SJSA1 (cell line): ENCODE measurements at regions not wholly inside any gene's neighbourhood (a gene's known extent, or its start where the extent isn't known, plus 50 kb on each side); places are given as distances from the start of the nearest gene placed in this dataset.

Source experiments
- DNase-seq, 2 experiments: peaks; one replicate each; pipeline ENCODE4 v3.0.0-alpha.2; 2015 to 2020; ENCODE audit warnings: low spot score in 2 of 2, low read depth in 1 of 2
- H3K27ac ChIP-seq: fragments of 250-450 bp; sonication (Bioruptor Pico); 2 replicates; pipeline ENCODE4 v1.5.1; 2020; ENCODE audit warnings: mild to moderate bottlenecking, moderate library complexity
- H3K27me3 ChIP-seq: fragments of 250-450 bp; sonication (Bioruptor Pico); replicated peaks from 2 replicates; pipeline ENCODE4 v1.5.1; 2020; ENCODE audit warnings: mild to moderate bottlenecking, moderate library complexity
- H3K36me3 ChIP-seq: fragments of 250-450 bp; sonication (Bioruptor Pico); 2 replicates; pipeline ENCODE4 v1.5.1; 2020; ENCODE audit warnings: mild to moderate bottlenecking
- H3K4me1 ChIP-seq: fragments of 250-450 bp; sonication (Bioruptor Pico); replicated peaks from 2 replicates; pipeline ENCODE4 v1.6.1; 2021; ENCODE audit warnings: mild to moderate bottlenecking
- H3K4me3 ChIP-seq: fragments of 250-450 bp; sonication (Bioruptor Pico); 2 replicates; pipeline ENCODE4 v1.5.1; 2020; ENCODE audit warnings: mild to moderate bottlenecking
- H3K9me3 ChIP-seq: fragments of 250-450 bp; sonication (Bioruptor Pico); replicated peaks from 2 replicates; pipeline ENCODE4 v1.5.1; 2020; ENCODE audit warnings: mild to moderate bottlenecking

DNA sequence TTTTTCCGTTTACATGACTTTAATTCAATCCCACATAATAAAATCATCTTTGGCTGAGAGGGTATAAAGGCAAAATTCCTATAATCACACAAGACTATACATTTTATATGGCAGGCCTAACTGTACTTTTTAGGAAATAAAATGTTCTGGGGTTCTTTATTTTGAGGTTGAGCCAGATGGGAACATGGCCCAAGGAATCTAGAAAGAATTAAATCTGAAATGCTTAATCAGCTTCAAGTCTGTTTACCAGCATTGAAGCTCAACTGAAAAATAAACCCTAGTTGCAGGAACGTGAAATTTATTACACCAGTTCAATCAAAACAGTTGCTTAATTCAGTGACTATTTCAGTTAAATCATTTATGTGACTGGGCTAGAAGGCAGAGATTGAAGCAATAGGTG lies 191.0 kb upstream of the BTG1 start:
- DNase-seq = no peak
- Histone ChIP-seq H3K4me1 (no peaks in the 10 kb centered on the region), H3K9me3 (no peaks in the 10 kb centered on the region), H3K4me3 (no peak overlapping the region), H3K36me3 (no peaks in the 10 kb centered on the region), H3K27ac (no peak overlapping the region), H3K27me3 (no peaks in the 10 kb centered on the region; the same call in 1 of the 2 replicates)

DNA sequence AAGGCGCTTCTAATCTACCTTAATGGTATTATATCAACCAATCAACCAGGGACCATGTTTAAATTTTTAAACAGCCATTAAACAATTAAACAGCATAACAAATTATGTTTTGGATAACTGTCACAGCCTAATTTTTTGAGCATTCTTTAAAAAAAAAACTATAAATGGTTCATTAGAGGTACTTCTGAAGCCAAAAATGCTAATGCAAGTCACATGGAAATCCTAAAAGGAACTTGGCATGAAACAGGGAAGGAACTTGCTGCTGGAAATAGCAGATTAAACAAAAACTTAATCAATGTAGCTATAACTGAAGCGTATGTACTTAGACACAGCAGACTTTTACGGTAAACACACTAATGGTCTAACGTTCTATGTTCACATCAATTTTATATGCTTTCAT lies 190.2 kb upstream of the BTG1 start:
- Histone ChIP-seq H3K36me3 (no peaks in the 10 kb centered on the region), H3K4me1 (no peaks in the 10 kb centered on the region), H3K27me3 (no peaks in the 10 kb centered on the region; the same call in 1 of the 2 replicates), H3K9me3 (no peaks in the 10 kb centered on the region), H3K4me3 (no peak overlapping the region), H3K27ac (no peak overlapping the region)
- no peak for DNase-seq

DNA sequence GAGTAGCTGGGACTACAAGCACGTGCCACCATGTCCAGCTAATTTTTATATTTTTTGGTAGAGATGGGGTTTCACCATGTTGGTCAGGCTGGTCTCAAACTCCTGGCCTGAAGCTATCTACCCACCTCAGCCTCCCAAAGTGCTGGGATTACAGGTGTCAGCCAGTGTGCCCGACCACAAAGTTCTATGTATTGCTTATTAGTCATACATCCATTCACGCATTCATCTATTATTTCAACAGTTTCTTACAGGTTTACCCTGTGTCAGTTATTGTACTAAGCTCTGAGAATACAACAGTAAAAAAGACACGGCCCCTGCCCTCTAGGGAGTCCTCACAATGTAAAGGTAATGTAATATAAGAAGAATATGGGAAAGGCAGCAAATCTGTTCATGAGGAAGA lies 188.9 kb upstream of the BTG1 start:
- Histone ChIP-seq H3K36me3 (no peaks in the 10 kb centered on the region), H3K4me3 (no peak overlapping the region), H3K27ac (no peak overlapping the region), H3K27me3 (no peaks in the 10 kb centered on the region; the same call in 1 of the 2 replicates), H3K4me1 (no peaks in the 10 kb centered on the region), H3K9me3 (no peaks in the 10 kb centered on the region)
- DNase-seq = no peak

DNA sequence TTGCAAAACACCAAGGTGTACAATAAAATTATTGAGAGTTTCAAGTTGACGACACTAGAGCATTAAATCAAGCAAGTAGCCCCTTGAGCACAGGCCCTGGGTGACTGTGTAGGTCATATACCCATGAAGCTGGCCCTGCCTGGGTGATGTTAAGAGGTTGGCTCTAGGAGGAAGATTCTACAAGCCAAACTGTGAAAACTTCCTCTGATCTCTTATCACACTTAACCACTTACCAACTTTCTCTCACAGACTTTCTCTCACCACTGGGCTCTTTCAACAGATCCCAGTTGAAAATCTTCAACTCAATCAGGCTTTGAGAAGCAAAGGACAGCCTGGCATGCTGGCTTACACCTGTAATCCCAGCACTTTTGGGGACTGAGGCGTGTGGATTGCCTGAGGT lies 186.9 kb upstream of the BTG1 start:
- Histone ChIP-seq H3K9me3 (no peaks in the 10 kb centered on the region), H3K36me3 (no peaks in the 10 kb centered on the region), H3K27me3 (no peaks in the 10 kb centered on the region; the same call in 1 of the 2 replicates), H3K4me1 (no peaks in the 10 kb centered on the region), H3K27ac (no peak overlapping the region), H3K4me3 (no peak overlapping the region)
- no peak for DNase-seq

DNA sequence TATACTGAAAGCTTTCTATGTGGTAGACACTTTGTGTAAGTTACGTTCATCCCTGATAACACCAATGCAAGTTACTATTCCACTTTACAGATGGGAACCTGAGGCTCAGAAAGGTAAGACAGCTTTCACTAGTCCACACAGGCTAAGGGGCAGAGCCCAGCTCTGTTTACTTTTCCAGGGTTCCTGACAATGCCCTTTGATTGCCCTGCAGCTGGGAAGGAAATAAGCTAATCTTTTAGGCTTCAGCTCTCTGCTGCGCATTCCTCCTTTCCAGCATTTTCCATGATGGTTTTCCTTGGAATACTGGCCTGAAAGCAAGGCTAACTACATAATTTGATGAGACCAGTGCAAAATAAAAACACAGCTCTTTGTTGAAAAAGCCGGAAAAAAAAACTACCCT lies 185.7 kb upstream of the BTG1 start:
- Histone ChIP-seq H3K4me1 (no peaks in the 10 kb centered on the region), H3K27ac (no peak overlapping the region), H3K9me3 (no peaks in the 10 kb centered on the region), H3K36me3 (no peaks in the 10 kb centered on the region), H3K4me3 (no peak overlapping the region), H3K27me3 (no peaks in the 10 kb centered on the region; the same call in 1 of the 2 replicates)
- no peak for DNase-seq

DNA sequence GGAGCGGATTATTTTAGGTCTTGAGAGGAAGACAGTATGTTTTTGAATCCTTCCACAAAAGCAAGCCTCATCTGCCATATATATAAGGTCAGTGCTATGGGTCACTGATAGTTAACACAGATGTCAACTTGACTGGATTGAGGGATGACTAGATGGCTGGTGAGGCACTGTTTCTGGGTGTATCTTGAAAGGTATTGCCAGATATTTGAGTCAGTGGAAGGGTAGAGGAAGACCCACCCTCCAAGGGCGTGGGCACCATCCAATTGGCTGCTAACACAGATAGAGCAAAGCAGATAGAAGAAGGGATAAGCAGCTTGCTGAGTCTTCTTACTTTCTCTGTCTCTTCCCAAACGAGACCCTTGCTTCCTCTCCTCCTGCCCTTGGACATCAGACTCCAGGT lies 185.0 kb upstream of the BTG1 start:
- Histone ChIP-seq H3K9me3 (no peaks in the 10 kb centered on the region), H3K4me1 (no peaks in the 10 kb centered on the region), H3K4me3 (no peak overlapping the region), H3K27ac (no peak overlapping the region), H3K36me3 (no peaks in the 10 kb centered on the region), H3K27me3 (no peaks in the 10 kb centered on the region)
- DNase-seq = no peak

DNA sequence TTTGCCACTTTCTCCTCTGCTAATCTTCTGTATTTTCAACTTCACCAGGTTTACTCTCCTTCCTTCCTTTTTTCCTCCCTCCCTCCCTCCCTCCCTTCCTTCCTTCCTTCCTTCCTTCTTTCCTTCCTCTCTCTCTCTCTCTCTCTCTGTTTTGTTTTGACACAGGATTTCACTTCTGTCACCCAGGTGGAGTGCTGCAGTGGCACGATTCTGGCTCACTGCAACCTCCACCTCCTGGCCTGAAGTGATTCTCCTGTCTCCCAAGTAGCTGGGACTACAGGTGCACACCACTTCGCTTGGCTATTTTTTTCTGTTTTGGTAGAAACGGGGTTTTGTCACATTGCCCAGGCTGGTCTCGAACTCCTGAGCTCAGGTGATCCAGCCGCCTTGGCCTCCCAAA lies 181.2 kb upstream of the BTG1 start:
- Histone ChIP-seq H3K9me3 (no peaks in the 10 kb centered on the region), H3K4me1 (no peaks in the 10 kb centered on the region), H3K36me3 (no peaks in the 10 kb centered on the region), H3K4me3 (no peak overlapping the region), H3K27ac (no peak overlapping the region), H3K27me3 (no peaks in the 10 kb centered on the region)
- no peak for DNase-seq

DNA sequence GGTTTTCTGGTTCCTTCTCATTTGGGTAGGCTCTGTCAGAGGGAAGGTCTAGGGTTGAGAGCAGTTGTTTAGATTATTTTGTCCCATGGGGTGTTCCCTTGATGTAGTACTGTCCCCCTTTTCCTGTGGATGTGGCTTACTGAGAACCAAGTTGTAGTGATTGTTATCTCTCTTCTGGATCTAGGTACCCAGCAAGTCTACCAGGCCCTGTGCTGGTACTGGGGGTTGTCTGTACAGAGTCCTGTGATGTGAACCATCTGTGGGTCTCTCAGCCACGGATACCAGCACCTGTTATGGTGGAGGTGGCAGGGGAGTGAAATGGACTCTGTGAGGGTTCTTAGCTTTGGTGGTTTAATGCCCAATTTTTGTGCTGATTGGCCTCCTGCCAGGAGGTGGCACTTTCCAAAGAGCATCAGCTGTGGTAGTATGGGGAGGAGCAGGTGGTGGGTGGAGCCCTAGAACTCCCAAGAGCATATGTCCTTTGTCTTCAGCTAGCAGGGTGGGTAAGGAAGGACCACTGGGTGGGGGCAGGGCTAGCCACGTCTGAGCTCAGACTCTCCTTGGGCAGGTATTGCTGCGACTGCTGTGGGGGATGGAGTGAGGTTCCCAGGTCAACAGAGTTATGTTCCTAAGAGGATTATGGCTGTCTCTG lies 179.3 kb upstream of the BTG1 start:
- Histone ChIP-seq H3K27ac (no peak overlapping the region), H3K27me3 (no peaks in the 10 kb centered on the region), H3K4me1 (no peaks in the 10 kb centered on the region), H3K36me3 (no peaks in the 10 kb centered on the region), H3K9me3 (no peaks in the 10 kb centered on the region), H3K4me3 (no peak overlapping the region)
- DNase-seq = no peak

DNA sequence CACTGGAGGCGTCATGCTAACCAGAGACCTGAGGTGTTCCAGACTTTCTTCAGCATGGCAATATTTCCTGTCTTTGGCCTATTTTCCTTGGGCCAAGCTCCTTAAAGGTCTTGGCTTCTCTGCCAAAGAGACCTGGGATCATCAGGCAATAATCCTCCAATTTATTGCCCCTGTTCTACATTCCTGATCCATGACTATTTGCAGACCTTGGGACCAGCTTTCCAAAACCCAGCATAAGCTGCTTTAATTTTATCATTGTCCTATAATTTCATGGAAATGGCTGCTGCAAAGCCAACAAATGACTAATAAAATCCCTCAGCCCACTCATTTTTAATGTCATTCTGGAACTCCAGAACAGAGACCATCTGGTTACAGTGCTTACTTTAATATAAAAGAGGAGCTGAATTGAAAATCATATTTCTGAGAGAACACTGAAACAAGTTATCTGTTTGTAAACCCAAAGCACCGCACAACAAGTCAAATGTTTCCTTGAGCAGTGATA lies 166.9 kb upstream of the BTG1 start:
- H3K9me3 ChIP-seq = no peaks in the 10 kb centered on the region
- H3K36me3 ChIP-seq = no peaks in the 10 kb centered on the region

DNA sequence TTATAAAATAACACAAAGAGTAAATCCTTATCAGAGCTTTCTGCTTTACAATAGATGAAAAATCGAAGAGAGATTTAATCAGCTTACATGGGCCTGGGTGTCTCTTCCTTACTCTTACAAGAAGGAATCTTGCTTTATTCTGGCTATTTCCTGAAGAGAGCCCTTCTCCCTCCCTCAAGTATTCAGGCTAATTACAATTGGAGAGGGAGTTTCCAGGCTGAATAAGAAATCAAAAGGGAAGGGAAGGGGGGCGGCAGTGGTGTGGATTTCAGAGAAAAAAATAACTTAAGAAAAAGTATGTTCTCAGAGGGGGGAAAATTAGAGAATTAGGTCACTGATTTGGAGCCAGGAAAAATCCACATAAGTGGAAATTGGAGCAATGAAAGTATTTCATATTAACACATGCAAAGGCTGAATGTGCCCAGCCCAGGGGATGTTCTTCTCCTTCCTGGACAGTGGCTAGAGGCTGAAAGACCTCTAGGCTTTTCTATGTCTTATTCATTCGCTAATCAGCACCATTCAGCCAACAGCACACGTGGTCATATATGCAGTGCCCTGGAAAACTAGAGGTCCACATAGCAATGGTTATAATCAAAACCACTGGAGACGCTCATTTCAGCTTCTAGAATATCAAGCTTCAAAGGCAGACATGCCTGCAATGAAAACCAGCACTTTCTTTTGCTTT lies 158.9 kb upstream of the BTG1 start:
- Histone ChIP-seq H3K9me3 (no peaks in the 10 kb centered on the region), H3K4me3 (no peak overlapping the region), H3K36me3 (no peaks in the 10 kb centered on the region), H3K4me1 (no peaks in the 10 kb centered on the region), H3K27ac (no peak overlapping the region), H3K27me3 (no peaks in the 10 kb centered on the region)
- DNase-seq = no peak

More for the DNA sequence above, 166.9 kb upstream of the BTG1 start:
- DNase-seq = no peak
- no peaks in the 10 kb centered on the region for H3K4me1 ChIP-seq
- no peak overlapping the region for H3K27ac ChIP-seq
- no peak overlapping the region for H3K4me3 ChIP-seq
- no peaks in the 10 kb centered on the region for H3K27me3 ChIP-seq

DNA sequence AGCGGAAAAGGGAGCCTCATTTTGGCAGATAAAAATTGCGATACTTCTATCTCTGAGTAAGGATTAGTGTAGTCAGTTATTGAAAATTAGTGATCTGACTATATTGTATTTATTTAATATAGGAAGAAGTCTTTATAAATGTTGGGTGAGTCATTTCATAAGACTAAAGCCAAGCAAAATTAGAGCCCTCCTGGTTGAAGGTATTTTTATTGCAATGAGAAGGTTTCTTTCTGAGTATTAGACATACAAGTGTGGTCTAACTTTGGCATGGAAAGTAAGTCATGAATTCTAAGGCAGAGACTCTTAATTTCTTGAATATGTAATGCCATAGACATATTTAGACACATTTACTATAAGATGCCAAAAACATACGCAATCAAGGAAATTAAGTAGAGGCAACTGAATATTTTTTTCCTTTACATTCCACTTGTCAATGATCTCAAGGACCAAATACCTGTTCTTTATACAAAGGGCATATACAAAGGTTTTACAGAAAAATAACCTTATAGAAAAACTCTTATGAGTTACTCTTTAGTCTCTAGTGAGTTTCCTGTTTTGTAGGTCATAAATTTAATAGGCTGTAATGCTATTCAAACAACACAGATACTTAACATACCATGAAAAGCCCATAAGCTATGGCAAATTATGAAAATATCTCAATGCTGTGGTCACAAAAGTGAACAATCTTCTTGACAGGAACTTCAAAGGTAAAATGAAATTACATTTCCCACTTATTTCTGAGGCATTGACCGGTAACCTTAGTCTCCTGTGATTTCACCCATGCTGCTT lies 156.6 kb upstream of the BTG1 start:
- DNase-seq = no peak
- Histone ChIP-seq H3K9me3 (no peaks in the 10 kb centered on the region), H3K4me1 (peaks cover 13% of the 10 kb centered on the region), H3K4me3 (no peak overlapping the region), H3K27me3 (no peaks in the 10 kb centered on the region), H3K27ac (no peak overlapping the region), H3K36me3 (no peaks in the 10 kb centered on the region)

DNA sequence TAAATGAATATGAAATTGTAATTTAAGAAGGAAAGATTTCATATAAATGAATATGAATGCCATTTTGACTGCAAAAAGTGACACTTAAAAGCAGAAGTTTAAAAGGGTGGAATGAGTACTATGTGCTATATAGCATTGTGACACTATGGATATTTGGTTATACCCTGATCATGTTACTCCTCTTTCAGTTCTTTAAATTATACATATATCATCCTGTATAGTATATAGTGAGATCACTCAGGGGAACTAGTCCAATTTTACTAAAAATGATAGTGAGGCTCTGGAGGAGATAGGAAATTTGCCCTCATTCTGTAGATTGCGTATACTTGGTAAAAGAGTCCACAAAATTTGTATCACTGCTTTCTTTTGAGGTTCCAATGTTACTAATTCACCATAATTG lies 155.7 kb upstream of the BTG1 start:
- H3K36me3 ChIP-seq = no peaks in the 10 kb centered on the region
- no peak overlapping the region for H3K27ac ChIP-seq
- no peak for DNase-seq
- no peaks in the 10 kb centered on the region for H3K27me3 ChIP-seq
- peaks cover 14% of the 10 kb centered on the region for H3K4me1 ChIP-seq
- no peaks in the 10 kb centered on the region for H3K9me3 ChIP-seq
- H3K4me3 ChIP-seq = no peak overlapping the region

DNA sequence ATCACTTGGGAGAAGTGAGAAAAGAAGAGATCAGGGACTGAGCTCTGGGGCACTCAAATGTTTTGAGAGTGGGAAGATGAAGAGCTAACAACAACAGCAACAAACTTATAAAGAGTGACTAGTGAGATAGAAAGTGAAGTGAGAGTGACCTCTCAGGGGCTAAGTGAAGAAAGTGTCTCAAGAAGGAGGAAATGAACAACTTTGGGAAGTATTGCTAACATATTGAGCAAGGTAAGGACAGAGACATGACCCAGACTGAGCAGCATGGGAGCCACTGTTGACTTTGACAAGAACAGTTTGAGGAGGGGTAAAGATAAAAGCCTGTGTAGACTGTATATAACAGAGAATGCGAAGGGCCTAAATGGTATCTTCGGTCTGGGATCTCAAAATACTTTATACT lies 155.1 kb upstream of the BTG1 start:
- Histone ChIP-seq H3K36me3 (no peaks in the 10 kb centered on the region), H3K9me3 (no peaks in the 10 kb centered on the region), H3K27ac (no peak overlapping the region), H3K4me3 (no peak overlapping the region), H3K4me1 (peaks cover 14% of the 10 kb centered on the region), H3K27me3 (no peaks in the 10 kb centered on the region)
- DNase-seq = no peak

DNA sequence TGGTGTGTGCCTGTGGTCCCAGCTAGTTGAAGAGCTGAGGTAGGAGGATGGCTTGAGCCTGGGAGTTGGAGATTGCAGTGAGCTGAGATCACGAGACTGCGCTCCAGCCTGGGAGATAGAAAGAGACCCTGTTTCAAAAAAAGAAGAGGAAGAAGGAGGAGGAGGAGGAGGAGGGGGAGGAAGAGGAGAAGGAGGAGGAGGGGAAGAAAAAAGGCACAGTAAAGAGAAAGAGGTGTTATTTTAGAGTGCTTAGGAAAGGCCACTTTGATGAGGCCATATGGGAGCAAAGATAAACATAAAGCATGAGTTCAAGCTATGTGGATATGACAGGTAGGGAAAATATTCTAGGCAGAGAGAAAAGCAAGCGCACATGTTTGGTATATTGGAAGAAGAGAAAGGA lies 154.1 kb upstream of the BTG1 start:
- H3K27me3 ChIP-seq = no peaks in the 10 kb centered on the region
- DNase-seq = no peak
- no peaks in the 10 kb centered on the region for H3K9me3 ChIP-seq
- no peaks in the 10 kb centered on the region for H3K36me3 ChIP-seq
- no peak overlapping the region for H3K27ac ChIP-seq
- H3K4me3 ChIP-seq = no peak overlapping the region
- peaks cover 25% of the 10 kb centered on the region for H3K4me1 ChIP-seq
